ENCODE measurements at regions not wholly inside any gene's neighbourhood (a gene's known extent, or its start where the extent isn't known, plus 50 kb on each side); places are given as distances from the start of the nearest gene placed in this dataset.

DNA sequence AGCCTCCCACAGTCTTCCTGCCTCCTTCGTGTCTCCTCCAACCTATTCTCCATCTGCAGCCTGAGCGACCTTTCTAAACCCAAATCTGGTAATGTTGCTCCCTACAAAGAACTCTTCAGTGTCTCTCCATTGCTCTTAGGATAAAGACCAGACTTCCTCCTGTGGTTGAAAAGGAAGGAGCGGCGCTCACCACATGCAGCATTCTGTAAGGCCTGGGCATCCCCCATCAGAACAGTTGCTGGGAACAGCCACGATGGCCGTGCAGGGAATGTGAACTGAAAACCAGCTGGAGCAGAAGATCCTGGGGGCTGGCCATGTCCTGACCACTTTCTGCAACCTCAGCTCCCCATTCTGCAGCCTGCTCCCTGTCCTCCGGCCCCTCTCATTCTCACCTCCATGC is 237.8 kb upstream of the ZMIZ1 start:
- TF ChIP-seq, protein P1, sequence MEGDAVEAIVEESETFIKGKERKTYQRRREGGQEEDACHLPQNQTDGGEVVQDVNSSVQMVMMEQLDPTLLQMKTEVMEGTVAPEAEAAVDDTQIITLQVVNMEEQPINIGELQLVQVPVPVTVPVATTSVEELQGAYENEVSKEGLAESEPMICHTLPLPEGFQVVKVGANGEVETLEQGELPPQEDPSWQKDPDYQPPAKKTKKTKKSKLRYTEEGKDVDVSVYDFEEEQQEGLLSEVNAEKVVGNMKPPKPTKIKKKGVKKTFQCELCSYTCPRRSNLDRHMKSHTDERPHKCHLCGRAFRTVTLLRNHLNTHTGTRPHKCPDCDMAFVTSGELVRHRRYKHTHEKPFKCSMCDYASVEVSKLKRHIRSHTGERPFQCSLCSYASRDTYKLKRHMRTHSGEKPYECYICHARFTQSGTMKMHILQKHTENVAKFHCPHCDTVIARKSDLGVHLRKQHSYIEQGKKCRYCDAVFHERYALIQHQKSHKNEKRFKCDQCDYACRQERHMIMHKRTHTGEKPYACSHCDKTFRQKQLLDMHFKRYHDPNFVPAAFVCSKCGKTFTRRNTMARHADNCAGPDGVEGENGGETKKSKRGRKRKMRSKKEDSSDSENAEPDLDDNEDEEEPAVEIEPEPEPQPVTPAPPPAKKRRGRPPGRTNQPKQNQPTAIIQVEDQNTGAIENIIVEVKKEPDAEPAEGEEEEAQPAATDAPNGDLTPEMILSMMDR (conservative IDR thresholded peaks at IDR 0.05), result no peak
- no peak for TF ChIP-seq EZH2 (IDR thresholded peaks at IDR 0.05; ENCODE audit: low read depth)

All from PC-9 (cell line).